SK-N-SH (cell line): ENCODE measurements at regions not wholly inside any gene's neighbourhood (a gene's known extent, or its start where the extent isn't known, plus 50 kb on each side); places are given as distances from the start of the nearest gene placed in this dataset.

Source experiments
- EP300 ChIP-seq, 2 experiments: IDR thresholded peaks; 2 replicates each; pipeline versions ENCODE4 v1.4.0 to v1.6.1; 2012; ENCODE audit warnings: borderline replicate concordance in 1 of 2, low read depth in 1 of 2, low read length in 1 of 2
- GABPA ChIP-seq: IDR thresholded peaks from 2 replicates; pipeline ENCODE4 v1.4.0; 2012; ENCODE audit warnings: low read depth, mild to moderate bottlenecking
- TF ChIP-seq, protein P1 (sequence below): fragments of 200-600 bp; sonication (generic); IDR thresholded peaks from 2 replicates; pipeline ENCODE4 v1.6.1; 2017; ENCODE audit warnings: antibody characterized with exemption, mild to moderate bottlenecking, moderate library complexity

DNA sequence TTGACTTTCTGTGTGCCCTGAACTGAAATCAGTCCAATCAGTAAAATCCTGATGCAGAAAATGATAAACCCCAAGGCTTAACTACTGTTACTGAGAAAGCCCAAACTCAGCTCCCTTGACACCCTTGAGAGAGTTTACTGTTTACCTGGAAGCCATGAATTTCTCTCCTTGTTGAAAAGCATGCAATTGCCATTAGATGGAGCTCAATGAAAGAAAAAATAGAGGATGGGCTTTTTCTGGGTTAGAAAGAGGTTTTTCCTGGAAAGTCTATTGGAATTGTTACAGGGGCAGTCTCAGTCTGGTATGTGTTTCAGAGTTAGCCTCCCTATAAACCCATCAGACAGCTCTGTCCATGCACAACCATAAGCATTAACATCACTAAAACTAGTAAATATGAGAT, 66.4 kb upstream of the C4orf54 start:
- TF ChIP-seq GABPA (no peak), EP300 (IDR thresholded peaks at IDR 0.05; ENCODE audit: borderline replicate concordance in 1 of 2, low read depth in 1 of 2, low read length in 1 of 2) (no peak)
- TF ChIP-seq, protein P1, sequence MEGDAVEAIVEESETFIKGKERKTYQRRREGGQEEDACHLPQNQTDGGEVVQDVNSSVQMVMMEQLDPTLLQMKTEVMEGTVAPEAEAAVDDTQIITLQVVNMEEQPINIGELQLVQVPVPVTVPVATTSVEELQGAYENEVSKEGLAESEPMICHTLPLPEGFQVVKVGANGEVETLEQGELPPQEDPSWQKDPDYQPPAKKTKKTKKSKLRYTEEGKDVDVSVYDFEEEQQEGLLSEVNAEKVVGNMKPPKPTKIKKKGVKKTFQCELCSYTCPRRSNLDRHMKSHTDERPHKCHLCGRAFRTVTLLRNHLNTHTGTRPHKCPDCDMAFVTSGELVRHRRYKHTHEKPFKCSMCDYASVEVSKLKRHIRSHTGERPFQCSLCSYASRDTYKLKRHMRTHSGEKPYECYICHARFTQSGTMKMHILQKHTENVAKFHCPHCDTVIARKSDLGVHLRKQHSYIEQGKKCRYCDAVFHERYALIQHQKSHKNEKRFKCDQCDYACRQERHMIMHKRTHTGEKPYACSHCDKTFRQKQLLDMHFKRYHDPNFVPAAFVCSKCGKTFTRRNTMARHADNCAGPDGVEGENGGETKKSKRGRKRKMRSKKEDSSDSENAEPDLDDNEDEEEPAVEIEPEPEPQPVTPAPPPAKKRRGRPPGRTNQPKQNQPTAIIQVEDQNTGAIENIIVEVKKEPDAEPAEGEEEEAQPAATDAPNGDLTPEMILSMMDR: peak; percentile 32
